IPS-15b (cell line): ENCODE measurements at regions not wholly inside any gene's neighbourhood (a gene's known extent, or its start where the extent isn't known, plus 50 kb on each side); places are given as distances from the start of the nearest gene placed in this dataset.

ENCODE experiments used
- H3K27me3 ChIP-seq: one replicate; pipeline ENCODE4 v1.6.1; 2013; ENCODE audit warnings: low read length; ENCODE audit not compliant: control insufficient read depth, insufficient read depth
- H3K36me3 ChIP-seq: one replicate; pipeline ENCODE4 v1.6.1; 2013; ENCODE audit warnings: low read length; ENCODE audit not compliant: control insufficient read depth, insufficient read depth
- H3K4me1 ChIP-seq: one replicate; pipeline ENCODE4 v1.6.1; 2013; ENCODE audit warnings: mild to moderate bottlenecking, low read length; ENCODE audit not compliant: control insufficient read depth, insufficient read depth
- H3K4me3 ChIP-seq: one replicate; pipeline ENCODE4 v1.5.1; 2013; ENCODE audit warnings: low read depth, low read length
- H3K9ac ChIP-seq: one replicate; pipeline ENCODE4 v1.6.1; 2013; ENCODE audit warnings: low read depth, mild to moderate bottlenecking, low read length
- H3K9me3 ChIP-seq: one replicate; pipeline ENCODE4 v1.6.1; 2013; ENCODE audit warnings: mild to moderate bottlenecking, low read length; ENCODE audit not compliant: control insufficient read depth, insufficient read depth

DNA sequence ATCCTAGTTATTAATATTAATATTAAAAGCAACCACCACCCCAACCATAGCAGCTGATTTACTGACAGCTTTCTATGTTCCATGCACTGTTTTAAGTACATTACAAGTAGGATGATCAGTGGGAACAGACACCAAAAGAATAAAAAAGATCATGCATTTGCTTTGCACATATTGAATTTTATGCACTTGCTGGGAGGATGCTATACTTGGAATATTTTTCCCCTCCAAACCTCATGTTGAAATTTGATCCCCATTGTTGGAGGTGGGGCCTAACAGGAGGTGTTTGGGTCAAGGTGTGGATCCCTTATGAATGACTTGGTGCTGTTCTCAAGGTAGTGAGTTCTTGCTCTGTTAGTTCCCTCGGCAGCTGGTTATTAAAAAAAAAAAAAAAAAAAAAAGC, 178.9 kb upstream of the MYLIP start:
- Histone ChIP-seq H3K27me3 (no peaks in the 10 kb centered on the region), H3K4me3 (no peak overlapping the region), H3K9ac (no peak overlapping the region), H3K9me3 (no peaks in the 10 kb centered on the region), H3K36me3 (no peaks in the 10 kb centered on the region), H3K4me1 (peaks cover 20% of the 10 kb centered on the region)

DNA sequence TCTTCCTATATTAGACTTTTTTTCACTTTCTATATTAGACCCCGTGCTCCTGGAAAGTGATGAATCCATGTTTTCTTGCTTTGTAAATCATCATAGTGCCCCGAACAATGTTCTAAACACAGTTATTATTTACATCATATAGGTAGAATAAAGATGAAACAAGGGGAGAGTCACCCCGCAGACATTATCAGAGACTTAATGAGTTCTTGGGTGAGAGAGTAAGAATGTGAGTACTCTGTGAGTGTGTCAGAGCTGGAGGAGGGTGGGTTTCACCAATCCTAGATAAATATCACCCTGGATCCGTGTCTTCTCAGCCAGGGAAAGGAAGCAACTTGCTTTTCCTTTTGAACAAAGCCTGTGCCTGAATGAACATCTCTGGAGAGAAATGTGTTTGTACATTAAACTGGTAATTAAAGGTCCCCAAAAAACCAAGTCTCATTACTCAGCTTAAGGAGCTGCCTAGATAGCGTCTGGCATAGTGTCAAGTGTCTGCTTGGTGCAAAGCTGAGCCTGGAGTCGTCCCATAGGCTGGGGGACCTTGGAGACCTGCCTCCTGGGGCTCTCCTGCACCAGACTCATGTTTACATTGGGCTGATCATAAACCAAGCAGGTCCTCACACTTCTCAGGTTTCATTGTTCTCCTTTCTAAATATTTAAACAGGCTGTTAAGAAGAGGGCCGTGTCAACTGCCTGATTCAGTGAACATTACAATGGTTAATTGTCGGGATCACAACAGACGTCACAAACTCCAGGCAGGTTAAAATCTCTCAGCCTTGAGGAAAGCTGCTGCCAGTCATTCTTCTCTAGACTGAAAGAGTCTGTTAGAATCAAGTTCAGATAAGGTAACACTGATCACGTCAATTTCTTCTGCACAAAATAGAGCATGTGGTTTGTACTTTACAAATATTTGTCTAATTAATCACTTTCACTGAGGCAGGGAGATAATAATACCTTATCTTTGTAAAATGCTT, 179.7 kb upstream of the MYLIP start:
- Histone ChIP-seq H3K27me3 (no peaks in the 10 kb centered on the region), H3K36me3 (no peaks in the 10 kb centered on the region), H3K4me3 (no peak overlapping the region), H3K9ac (no peak overlapping the region), H3K9me3 (no peaks in the 10 kb centered on the region), H3K4me1 (peaks cover 20% of the 10 kb centered on the region)

DNA sequence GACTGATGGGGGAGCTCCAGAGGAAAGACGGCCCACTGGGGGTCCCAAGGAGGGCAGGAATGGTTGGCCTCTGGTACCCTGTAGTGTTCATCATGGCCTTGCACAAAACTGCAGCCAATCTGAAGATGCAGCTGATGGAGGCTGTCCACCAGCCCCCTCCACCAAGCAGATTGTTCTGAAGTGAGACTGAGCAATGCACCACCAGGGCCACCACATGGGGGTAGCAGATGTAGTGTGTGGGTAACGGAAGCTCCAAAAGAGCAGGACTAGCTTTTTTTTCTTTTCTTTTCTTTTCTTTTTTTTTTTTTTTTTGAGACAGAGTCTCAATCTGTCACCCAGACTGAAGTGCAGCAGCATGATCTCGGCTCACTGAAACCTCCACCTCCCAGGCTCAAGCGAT, 181.0 kb upstream of the MYLIP start:
- no peak overlapping the region for H3K9ac ChIP-seq
- peaks cover 12% of the 10 kb centered on the region for H3K4me1 ChIP-seq
- H3K4me3 ChIP-seq = no peak overlapping the region
- no peaks in the 10 kb centered on the region for H3K9me3 ChIP-seq
- no peaks in the 10 kb centered on the region for H3K27me3 ChIP-seq
- H3K36me3 ChIP-seq = no peaks in the 10 kb centered on the region

DNA sequence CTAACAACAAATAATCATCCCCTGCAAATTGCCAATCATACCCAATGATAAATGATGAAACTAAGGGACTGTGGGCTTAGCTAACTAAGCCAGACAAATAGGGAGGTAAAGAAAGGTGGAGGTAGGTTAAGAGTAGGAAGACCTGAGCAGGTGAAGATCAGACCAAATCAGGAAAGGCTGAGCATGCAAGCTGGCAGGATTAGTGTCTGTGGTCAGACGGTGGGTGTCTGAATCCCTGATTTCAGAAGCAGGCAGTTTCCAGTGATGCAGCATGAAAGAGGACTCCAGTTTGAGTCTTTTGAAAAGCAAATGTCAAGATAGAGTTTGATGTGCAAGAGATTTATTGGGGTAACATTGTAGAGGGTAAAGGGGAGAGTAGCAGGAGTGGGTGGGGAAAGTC, 181.4 kb upstream of the MYLIP start:
- Histone ChIP-seq H3K4me1 (peaks cover 12% of the 10 kb centered on the region), H3K9me3 (no peaks in the 10 kb centered on the region), H3K4me3 (no peak overlapping the region)

DNA sequence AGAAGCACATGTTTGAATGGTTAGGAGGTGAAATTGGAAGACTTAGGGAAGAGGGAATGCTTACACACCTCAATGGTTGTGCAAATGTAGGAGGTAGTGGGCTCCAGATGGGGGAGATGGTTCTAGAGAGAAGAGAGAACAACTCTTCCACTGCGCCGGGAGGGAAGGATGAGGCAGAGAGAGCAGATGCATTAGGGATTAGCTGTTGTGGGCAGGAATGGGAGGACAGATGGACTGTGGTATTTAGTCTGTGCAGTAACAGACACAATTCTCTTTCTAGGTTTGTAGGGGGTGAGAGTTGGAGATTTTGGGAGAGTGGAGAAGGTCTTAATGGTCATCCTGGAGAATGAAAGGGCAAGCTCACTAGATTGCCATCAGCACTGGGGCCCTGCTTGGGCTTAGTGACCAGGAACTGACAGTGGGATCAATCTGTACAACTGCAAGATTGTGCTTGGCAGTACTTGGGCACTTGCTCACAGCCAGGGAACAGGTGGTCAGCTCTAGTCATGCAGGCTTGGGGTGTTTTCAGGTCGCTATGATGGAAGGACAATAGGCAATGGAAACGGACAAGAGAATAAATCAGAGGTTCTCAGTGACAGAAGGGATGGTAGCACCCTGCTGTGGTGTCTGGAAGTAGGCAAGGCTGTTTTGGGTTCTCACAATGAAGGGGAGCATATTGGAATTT, 182.0 kb upstream of the MYLIP start:
- no peaks in the 10 kb centered on the region for H3K27me3 ChIP-seq
- no peak overlapping the region for H3K9ac ChIP-seq
- H3K4me3 ChIP-seq = no peak overlapping the region
- no peaks in the 10 kb centered on the region for H3K9me3 ChIP-seq
- H3K4me1 ChIP-seq = peaks cover 8% of the 10 kb centered on the region
- H3K36me3 ChIP-seq = no peaks in the 10 kb centered on the region

More for the DNA sequence above, 181.4 kb upstream of the MYLIP start:
- H3K9ac ChIP-seq = no peak overlapping the region
- no peaks in the 10 kb centered on the region for H3K36me3 ChIP-seq
- H3K27me3 ChIP-seq = no peaks in the 10 kb centered on the region

DNA sequence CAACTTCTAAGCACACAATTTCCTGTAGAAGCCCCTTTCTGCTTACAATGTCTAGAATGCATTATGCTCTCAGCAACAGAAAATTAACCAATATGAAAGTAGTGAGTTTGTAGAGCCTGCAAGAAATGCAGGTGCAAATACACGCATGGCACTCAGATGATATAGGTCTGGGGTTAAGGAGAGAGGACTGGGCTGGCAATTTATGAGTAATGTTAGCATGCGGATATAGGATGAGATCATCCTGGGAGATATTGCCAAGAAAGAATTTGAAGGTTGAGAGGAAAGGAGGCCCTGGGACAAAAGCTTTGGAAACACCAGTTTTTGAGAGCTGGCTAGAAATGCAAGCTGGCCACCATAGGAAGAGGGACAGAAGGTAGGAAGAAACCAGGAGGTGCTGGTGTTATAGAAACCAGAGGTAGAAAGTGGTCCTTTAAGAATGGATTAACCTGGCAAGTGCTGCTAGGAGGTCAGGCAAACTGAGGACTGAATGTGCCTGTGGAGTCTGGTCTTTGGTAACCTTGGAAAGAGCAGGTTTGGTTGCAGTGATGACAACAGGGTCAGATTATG, 183.2 kb upstream of the MYLIP start:
- peaks cover 8% of the 10 kb centered on the region for H3K4me1 ChIP-seq
- no peaks in the 10 kb centered on the region for H3K36me3 ChIP-seq
- H3K9ac ChIP-seq = no peak overlapping the region
- no peak overlapping the region for H3K4me3 ChIP-seq
- no peaks in the 10 kb centered on the region for H3K9me3 ChIP-seq
- H3K27me3 ChIP-seq = no peaks in the 10 kb centered on the region

DNA sequence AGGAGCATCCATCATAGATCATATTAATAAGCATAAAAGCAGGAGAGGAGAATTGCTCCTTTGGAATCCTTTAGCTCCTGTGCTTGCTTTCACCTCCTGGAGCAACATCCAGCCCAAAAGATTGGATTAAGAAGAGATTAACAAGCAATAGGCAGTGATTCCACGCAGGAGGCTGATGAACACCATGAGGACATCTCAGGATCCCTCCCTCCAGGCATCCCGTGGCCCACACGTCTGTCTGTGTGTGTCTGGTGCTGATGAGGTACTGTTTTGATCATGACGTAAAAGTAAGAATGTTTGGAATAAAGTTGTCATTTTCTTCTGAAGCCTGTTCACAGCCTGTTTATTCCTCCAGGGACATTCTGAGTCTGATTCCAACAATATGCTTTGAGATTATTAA, 185.5 kb upstream of the MYLIP start:
- H3K36me3 ChIP-seq = no peaks in the 10 kb centered on the region

DNA sequence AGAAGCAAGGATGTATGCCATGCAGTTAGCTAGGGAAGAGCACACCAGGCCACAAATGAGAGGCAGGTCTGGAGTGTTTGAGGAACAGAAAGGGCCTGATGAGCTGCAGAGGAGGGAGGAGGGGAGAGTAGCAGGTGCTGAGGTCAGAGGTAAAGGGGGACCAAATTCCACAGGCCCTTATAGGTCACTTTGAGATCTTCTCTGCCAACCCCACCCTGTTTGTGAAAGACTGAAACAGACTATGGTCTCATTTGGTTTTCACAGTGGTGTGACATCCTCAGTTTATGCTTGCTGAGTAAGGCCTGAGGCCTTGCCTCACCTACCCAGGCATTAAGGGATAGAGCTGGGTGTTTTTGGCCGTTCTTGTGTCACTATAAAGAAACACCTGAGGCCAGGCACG, 187.7 kb upstream of the MYLIP start:
- peaks cover 5% of the 10 kb centered on the region for H3K9me3 ChIP-seq
- no peak overlapping the region for H3K4me3 ChIP-seq
- H3K36me3 ChIP-seq = no peaks in the 10 kb centered on the region
- H3K4me1 ChIP-seq = no peaks in the 10 kb centered on the region
- no peak overlapping the region for H3K9ac ChIP-seq
- H3K27me3 ChIP-seq = no peaks in the 10 kb centered on the region

More for the DNA sequence above, 185.5 kb upstream of the MYLIP start:
- no peaks in the 10 kb centered on the region for H3K4me1 ChIP-seq
- no peaks in the 10 kb centered on the region for H3K9me3 ChIP-seq
- no peak overlapping the region for H3K4me3 ChIP-seq
- no peaks in the 10 kb centered on the region for H3K27me3 ChIP-seq
- no peak overlapping the region for H3K9ac ChIP-seq

DNA sequence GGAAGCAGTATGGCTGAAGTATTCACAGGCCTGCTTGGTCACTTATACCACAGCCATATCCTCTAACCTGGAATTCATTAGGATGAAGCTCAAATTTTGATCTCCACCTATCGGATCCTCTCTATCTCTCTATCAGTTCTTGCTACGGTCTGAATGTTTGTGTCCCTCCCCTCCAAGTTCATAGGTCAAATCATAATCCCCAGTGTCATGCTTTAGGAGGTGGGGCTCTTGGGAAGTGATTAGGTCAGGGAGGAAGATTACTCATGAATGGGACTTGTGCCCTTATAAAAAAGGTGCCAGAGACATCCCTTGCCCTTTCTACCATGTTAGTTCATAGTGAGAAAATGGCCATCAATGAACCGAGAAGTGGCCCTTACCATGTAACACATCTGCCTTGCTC, 190.8 kb upstream of the MYLIP start:
- H3K9ac ChIP-seq = no peak overlapping the region

DNA sequence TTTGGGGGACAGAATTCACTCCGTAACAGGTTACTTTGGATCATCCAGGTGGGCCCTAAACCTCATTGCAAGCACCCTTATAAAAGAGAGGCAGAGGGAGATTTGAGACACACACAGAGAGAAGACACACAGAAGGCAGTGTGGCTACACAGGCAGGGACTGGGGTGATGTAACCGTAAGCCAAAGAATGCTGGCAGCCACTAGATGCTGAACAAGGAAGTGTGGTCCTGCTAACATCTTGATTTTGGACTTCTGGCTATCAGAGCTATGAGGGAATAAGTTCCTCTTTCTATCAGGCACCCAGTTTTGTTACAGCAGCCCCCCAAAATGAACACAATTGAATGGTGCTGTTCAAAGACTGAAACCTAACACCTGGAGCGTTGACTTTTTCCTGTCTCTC, 191.3 kb upstream of the MYLIP start:
- no peak overlapping the region for H3K9ac ChIP-seq
- peaks cover 5% of the 10 kb centered on the region for H3K9me3 ChIP-seq
- no peaks in the 10 kb centered on the region for H3K36me3 ChIP-seq

More for the DNA sequence above, 190.8 kb upstream of the MYLIP start:
- Histone ChIP-seq H3K36me3 (no peaks in the 10 kb centered on the region), H3K4me1 (no peaks in the 10 kb centered on the region), H3K9me3 (peaks cover 5% of the 10 kb centered on the region), H3K4me3 (no peak overlapping the region), H3K27me3 (no peaks in the 10 kb centered on the region)

DNA sequence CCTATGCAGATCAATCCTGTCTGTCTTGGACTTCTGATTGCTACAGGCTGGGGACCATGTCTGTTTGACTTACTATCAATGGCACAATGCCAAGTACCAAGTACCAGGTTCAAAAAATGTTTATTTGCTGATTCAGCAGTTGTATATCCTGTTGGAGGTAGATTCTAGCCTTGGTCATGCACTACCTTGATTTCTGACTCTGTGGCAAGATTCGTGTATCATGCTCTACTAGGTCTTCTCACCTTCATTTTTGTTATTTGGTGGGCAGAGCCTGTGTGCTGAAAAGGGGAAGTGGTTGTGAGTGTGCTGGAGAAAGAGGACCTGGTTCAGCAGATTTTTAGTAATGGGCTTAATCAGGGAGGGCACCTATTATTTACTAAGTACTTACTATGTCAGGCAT, 192.4 kb upstream of the MYLIP start:
- no peaks in the 10 kb centered on the region for H3K27me3 ChIP-seq
- no peak overlapping the region for H3K9ac ChIP-seq
- peaks cover 5% of the 10 kb centered on the region for H3K9me3 ChIP-seq
- no peaks in the 10 kb centered on the region for H3K36me3 ChIP-seq
- H3K4me3 ChIP-seq = no peak overlapping the region
- H3K4me1 ChIP-seq = no peaks in the 10 kb centered on the region

More for the DNA sequence above, 191.3 kb upstream of the MYLIP start:
- H3K4me3 ChIP-seq = no peak overlapping the region
- H3K4me1 ChIP-seq = no peaks in the 10 kb centered on the region
- no peaks in the 10 kb centered on the region for H3K27me3 ChIP-seq
